GM06990 (cell line): ENCODE measurements at regions not wholly inside any gene's neighbourhood (a gene's known extent, or its start where the extent isn't known, plus 50 kb on each side); places are given as distances from the start of the nearest gene placed in this dataset.

Experiments used
- DNase-seq: peaks from one replicate; pipeline ENCODE4 v3.0.0-alpha.2; 2011; ENCODE audit not compliant: insufficient read length; ENCODE audit errors: extremely low read depth
- H3K27me3 ChIP-seq: replicated peaks from 2 replicates; pipeline ENCODE4 v1.6.0; 2011; ENCODE audit warnings: low read length; ENCODE audit not compliant: control insufficient read depth, insufficient read depth
- H3K36me3 ChIP-seq: 2 replicates; pipeline ENCODE4 v1.5.1; 2011; ENCODE audit warnings: low read length; ENCODE audit not compliant: control insufficient read depth, insufficient read depth
- H3K4me3 ChIP-seq: replicated peaks from 2 replicates; pipeline ENCODE4 v1.5.1; 2011; ENCODE audit warnings: low read depth, mild to moderate bottlenecking, control low read depth, low read length
- CTCF ChIP-seq: IDR thresholded peaks from 2 replicates; pipeline ENCODE4 v1.5.1; 2011; ENCODE audit warnings: low read length, control low read depth, mild to moderate bottlenecking, inconsistent platforms; ENCODE audit not compliant: insufficient read depth, poor library complexity, severe bottlenecking

- DNase-seq: no peak
- no peaks in the 10 kb centered on the region for H3K27me3 ChIP-seq
- no peak for TF ChIP-seq CTCF
These were observed 55.8 kb downstream of the RGS12 start for GRCh38 chr4:3348621-3349020.

GRCh38 chr4:3349116-3349515 lies 56.3 kb downstream of the RGS12 start:
- Histone ChIP-seq H3K4me3 (no peak overlapping the region), H3K36me3 (no peaks in the 10 kb centered on the region), H3K27me3 (no peaks in the 10 kb centered on the region)
- DNase-seq: no peak
- TF ChIP-seq CTCF: no peak

More at GRCh38 chr4:3348621-3349020, 55.8 kb downstream of the RGS12 start:
- Histone ChIP-seq H3K36me3 (no peaks in the 10 kb centered on the region), H3K4me3 (no peak overlapping the region)

- Histone ChIP-seq H3K27me3 (no peaks in the 10 kb centered on the region), H3K36me3 (no peaks in the 10 kb centered on the region), H3K4me3 (no peak overlapping the region)
- no peak for TF ChIP-seq CTCF
- no peak for DNase-seq
These were observed 59.2 kb downstream of the RGS12 start for GRCh38 chr4:3351997-3352396.

GRCh38 chr4:3352505-3352904 lies 59.7 kb downstream of the RGS12 start:
- TF ChIP-seq CTCF: no peak

GRCh38 chr4:3352941-3353594 lies 60.2 kb downstream of the RGS12 start:
- TF ChIP-seq CTCF: no peak
- no peak for DNase-seq
- Histone ChIP-seq H3K36me3 (no peaks in the 10 kb centered on the region), H3K4me3 (no peak overlapping the region), H3K27me3 (no peaks in the 10 kb centered on the region)

More at GRCh38 chr4:3352505-3352904, 59.7 kb downstream of the RGS12 start:
- no peaks in the 10 kb centered on the region for H3K36me3 ChIP-seq
- no peak overlapping the region for H3K4me3 ChIP-seq
- DNase-seq: no peak
- no peaks in the 10 kb centered on the region for H3K27me3 ChIP-seq

GRCh38 chr4:3353752-3354454 lies 61.1 kb downstream of the RGS12 start:
- Histone ChIP-seq H3K36me3 (no peaks in the 10 kb centered on the region), H3K27me3 (no peaks in the 10 kb centered on the region), H3K4me3 (no peak overlapping the region)
- TF ChIP-seq CTCF: no peak
- DNase-seq: no peak
